ENCODE measurements at regions not wholly inside any gene's neighbourhood (a gene's known extent, or its start where the extent isn't known, plus 50 kb on each side); places are given as distances from the start of the nearest gene placed in this dataset.

DNA sequence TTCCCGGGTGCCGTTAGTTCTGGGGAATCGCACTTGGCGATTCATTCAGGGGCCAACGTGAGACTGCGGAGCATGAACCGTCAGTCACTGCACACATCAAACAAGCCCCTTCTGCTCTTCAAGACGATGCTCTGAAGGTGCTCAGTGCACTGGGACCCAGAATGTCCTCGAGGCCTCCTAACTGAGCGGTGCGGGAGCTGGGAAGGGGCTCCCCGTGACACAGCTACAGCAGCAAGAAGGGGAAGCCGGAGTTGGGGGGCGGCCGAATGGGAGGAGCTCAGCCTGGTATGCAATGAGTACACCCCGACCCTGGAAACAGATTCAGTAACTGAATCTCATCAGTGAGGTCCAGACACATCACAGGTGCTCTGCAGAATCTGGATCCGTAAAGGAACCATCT lies 150.8 kb downstream of the SHANK2 start:
- no peak for FAIRE-seq
- ChIA-PET POLR2A (ENCODE audit: partially characterized antibody) (no interaction called here), CTCF (ENCODE audit: partially characterized antibody) (interaction anchor here (0.8 to 1.1 kb wide), 3 partner anchors 15 to 238 kb away, joined by 3 to 4 read pairs (median 3); no protein-coding TSS in a partner anchor)
- Histone ChIP-seq H2BK5ac (ENCODE audit: low read depth, low read length) (no peak overlapping the region), H4K5ac (ENCODE audit: insufficient read length, low read depth, low read length) (no peak overlapping the region), H3K79me2 (ENCODE audit: control insufficient read depth in 1 of 2, insufficient read depth in 2 of 2, low read length in 2 of 2) (peaks cover 0 to 5% of the 10 kb centered on the region in 2 experiments; a peak in 1 of 4 replicates), H3K4ac (replicated peaks; ENCODE audit: insufficient read length, low read depth, low read length) (no peak overlapping the region), H3K27ac (ENCODE audit: low read depth, low read length) (no peak overlapping the region), H3K36me3 (ENCODE audit: control insufficient read depth in 2 of 4, insufficient read depth in 4 of 4, low read length in 3 of 4) (peaks cover 0 to 9% (median 3%) of the 10 kb centered on the region in 4 experiments; a peak in 4 of 8 replicates), H2BK15ac (ENCODE audit: low read length) (no peak overlapping the region), H3K9me3 (ENCODE audit: insufficient read depth in 2 of 2, low read depth in 1 of 2, low read length in 1 of 2) (no peaks in the 10 kb centered on the region), H3K4me3 (ENCODE audit: extremely low read depth in 1 of 4, insufficient read depth in 2 of 4, low read depth in 3 of 4, low read length in 4 of 4) (no peak overlapping the region), H3K14ac (ENCODE audit: insufficient read length) (no peak overlapping the region), H3K9ac (replicated peaks in 1 of 4; ENCODE audit: extremely low read depth in 1 of 4, low read depth in 3 of 4, low read length in 3 of 4) (no peak overlapping the region), H3K27me3 (replicated peaks in 1 of 4; ENCODE audit: control insufficient read depth in 3 of 4, extremely low read depth in 1 of 4, insufficient read depth in 3 of 4, low read length in 3 of 4) (no peaks in the 10 kb centered on the region; a peak in 1 of 7 replicates), H4K91ac (replicated peaks; ENCODE audit: insufficient read length, low read length) (no peak overlapping the region), H3K4me2 (ENCODE audit: insufficient read depth in 1 of 2, low read depth in 2 of 2, low read length in 2 of 2) (no peak overlapping the region), H3K23ac (ENCODE audit: insufficient read length) (no peak overlapping the region), H2BK120ac (replicated peaks; ENCODE audit: low read depth, low read length) (no peak overlapping the region), H2BK20ac (ENCODE audit: low read length) (no peak overlapping the region), H2AFZ (ENCODE audit: low read length) (no peak overlapping the region), H2AK5ac (ENCODE audit: low read depth, low read length) (no peak overlapping the region), H3K56ac (replicated peaks; ENCODE audit: insufficient read length, low read depth, low read length) (no peak overlapping the region), H3K23me2 (ENCODE audit: low read depth, low read length) (no peaks in the 10 kb centered on the region), H4K8ac (ENCODE audit: extremely low read depth, insufficient read depth, low read length) (no peak overlapping the region), H3K79me1 (ENCODE audit: low read depth, low read length) (peaks cover 5% of the 10 kb centered on the region), H4K20me1 (replicated peaks in 1 of 2; ENCODE audit: control insufficient read depth in 1 of 2, insufficient read depth in 2 of 2, low read length in 2 of 2) (peaks cover 0 to 7% of the 10 kb centered on the region in 2 experiments), H2BK12ac (ENCODE audit: low read depth, low read length) (no peak overlapping the region), H3K4me1 (replicated peaks in 1 of 4; ENCODE audit: control insufficient read depth in 3 of 4, insufficient read depth in 4 of 4, low read length in 3 of 4) (no peaks in the 10 kb centered on the region), H3K18ac (ENCODE audit: extremely low read depth, low read length) (no peak overlapping the region)
- WGBS, 2 experiments (ENCODE audit: extremely low coverage in 1 of 2, insufficient coverage in 1 of 2, insufficient read length in 1 of 2, insufficient replicate concordance in 2 of 2, low coverage in 1 of 2, low lambda C conversion rate in 2 of 2, missing lambda C conversion rate in 1 of 2) = 90% methylated on average over 17 of the region's 17 CpGs; no CpG with 5 or more reads in 1 of the 2 experiments
- no peak for DNase-seq (ENCODE audit: low read depth in 1 of 2, low spot score in 2 of 2)
- TF ChIP-seq KDM4A (IDR thresholded peaks at IDR 0.05; ENCODE audit: low read depth, low read length, severe bottlenecking) = no peak
- no peak for TF ChIP-seq EZH2 (IDR thresholded peaks at IDR 0.05; ENCODE audit: low read depth, low read length, severe bottlenecking)
- no peak for TF ChIP-seq KDM5A (IDR thresholded peaks at IDR 0.05; ENCODE audit: low read length)
- no peak for TF ChIP-seq RFX5 (IDR thresholded peaks at IDR 0.05; ENCODE audit: borderline replicate concordance, low read depth, low read length)
- TF ChIP-seq SIRT6 (IDR thresholded peaks at IDR 0.05; ENCODE audit: low read length) = no peak

Measured in H1 (cell line).